Activated CD4-positive, alpha-beta memory T cell treated with anti-CD3 and anti-CD28 coated beads for 36 hours (primary cell): ENCODE measurements at regions not wholly inside any gene's neighbourhood (a gene's known extent, or its start where the extent isn't known, plus 50 kb on each side); places are given as distances from the start of the nearest gene placed in this dataset.

Experiments
- CTCF ChIA-PET: fragments of 350-600 bp; sonication (Branson Sonifier 250); formaldehyde crosslinking; loops from one replicate; lab custom pipeline; 2021; ENCODE audit warnings: antibody characterized with exemption, inconsistent platforms; lab: Charles Lee
- POLR2A ChIA-PET: fragments of 350-600 bp; sonication (Branson Sonifier 250); formaldehyde crosslinking; loops from one replicate; lab custom pipeline; 2021; ENCODE audit warnings: antibody characterized with exemption; lab: Charles Lee
- DNase-seq: peaks from one replicate; pipeline ENCODE4 v3.0.0-alpha.2; 2020
- H3K27ac Mint-ChIP-seq: one replicate; pipeline ENCODE4 v1.8.0; 2021; ENCODE audit warnings: mixed read lengths
- H3K27me3 Mint-ChIP-seq: one replicate; pipeline ENCODE4 v1.8.0; 2021; ENCODE audit warnings: mixed read lengths
- H3K36me3 Mint-ChIP-seq: one replicate; pipeline ENCODE4 v1.8.0; 2021; ENCODE audit warnings: mixed read lengths
- H3K4me1 Mint-ChIP-seq: one replicate; pipeline ENCODE4 v1.8.0; 2021; ENCODE audit warnings: low read depth, mixed read lengths
- H3K4me3 Mint-ChIP-seq: one replicate; pipeline ENCODE4 v1.8.0; 2021; ENCODE audit warnings: mild to moderate bottlenecking, mixed read lengths
- H3K9me3 Mint-ChIP-seq: one replicate; pipeline ENCODE4 v1.8.0; 2021; ENCODE audit warnings: mixed read lengths
- intact Hi-C: fragments of 100-400 bp; cut with micrococcal nuclease; formaldehyde crosslinking; loops from one replicate; pipeline ENCODE4 v1.15.1; 2023

- ChIA-PET CTCF (no interaction called here), POLR2A (no interaction called here)
- DNase-seq = no peak
- Mint-ChIP-seq H3K27me3 (no peaks in the 10 kb centered on the region), H3K4me3 (no peak overlapping the region), H3K4me1 (no peaks in the 10 kb centered on the region), H3K36me3 (no peaks in the 10 kb centered on the region), H3K27ac (no peak overlapping the region), H3K9me3 (peaks cover 11% of the 10 kb centered on the region)
- intact Hi-C loops = no loop called here
Measured at GRCh38 chr9:106309925-106310324, 553.0 kb upstream of the ZNF462 start.

DNA sequence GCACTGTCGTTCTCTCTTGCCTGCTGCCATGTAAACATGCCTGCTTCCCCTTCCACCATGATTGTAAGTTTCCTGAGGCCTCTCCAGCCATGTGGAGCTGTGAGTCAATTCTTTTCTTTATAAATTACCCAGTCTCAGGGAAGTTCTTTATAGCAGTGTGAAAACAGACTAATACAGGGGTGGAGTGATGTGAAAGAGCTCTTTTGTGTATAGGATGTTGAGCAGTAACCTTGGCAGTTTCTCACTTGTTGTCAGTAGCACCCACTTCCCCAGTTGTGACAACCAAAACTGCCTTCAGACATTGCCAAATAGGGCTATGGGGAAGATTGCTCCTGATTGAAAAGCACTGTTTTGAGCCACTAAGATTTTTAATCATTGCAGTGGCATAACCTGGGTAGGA lies 552.2 kb upstream of the ZNF462 start:
- no peaks in the 10 kb centered on the region for H3K4me1 Mint-ChIP-seq
- no peaks in the 10 kb centered on the region for H3K27me3 Mint-ChIP-seq
- no peak overlapping the region for H3K27ac Mint-ChIP-seq
- intact Hi-C loops = no loop called here
- POLR2A ChIA-PET = no interaction called here
- CTCF ChIA-PET = no interaction called here
- DNase-seq = no peak
- no peak overlapping the region for H3K4me3 Mint-ChIP-seq
- no peaks in the 10 kb centered on the region for H3K36me3 Mint-ChIP-seq
- peaks cover 9% of the 10 kb centered on the region for H3K9me3 Mint-ChIP-seq

- intact Hi-C loops = no loop called here
- ChIA-PET POLR2A (no interaction called here), CTCF (no interaction called here)
- Mint-ChIP-seq H3K4me1 (no peaks in the 10 kb centered on the region), H3K27ac (no peak overlapping the region), H3K36me3 (no peaks in the 10 kb centered on the region), H3K27me3 (no peaks in the 10 kb centered on the region), H3K9me3 (peaks cover 5% of the 10 kb centered on the region), H3K4me3 (no peak overlapping the region)
- no peak for DNase-seq
Measured at GRCh38 chr9:106312906-106313305, 550.1 kb upstream of the ZNF462 start.

DNA sequence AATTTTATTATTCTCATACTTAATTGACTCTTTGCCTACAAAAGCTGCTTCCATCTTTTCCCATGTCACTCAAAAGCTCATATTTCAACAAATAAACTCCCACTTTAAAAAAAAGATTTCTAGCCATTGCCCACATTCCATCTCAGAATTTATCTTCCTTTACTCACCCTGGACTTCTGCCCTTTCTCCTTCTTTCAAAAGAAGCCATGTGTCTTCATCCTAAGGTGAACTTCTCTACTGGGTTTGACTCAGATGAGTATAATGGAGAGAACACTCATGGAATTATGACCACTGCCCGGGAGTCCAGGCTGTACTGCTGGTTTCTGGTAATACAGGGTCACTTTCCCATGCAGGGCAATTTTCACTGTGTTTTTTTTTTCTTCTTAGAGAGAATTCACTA lies 548.5 kb upstream of the ZNF462 start:
- ChIA-PET CTCF (no interaction called here), POLR2A (no interaction called here)
- H3K27ac Mint-ChIP-seq = no peak overlapping the region
- H3K4me3 Mint-ChIP-seq = no peak overlapping the region
- DNase-seq = no peak
- no peaks in the 10 kb centered on the region for H3K27me3 Mint-ChIP-seq
- H3K9me3 Mint-ChIP-seq = peaks cover 8% of the 10 kb centered on the region
- intact Hi-C loops = no loop called here
- H3K4me1 Mint-ChIP-seq = no peaks in the 10 kb centered on the region
- H3K36me3 Mint-ChIP-seq = no peaks in the 10 kb centered on the region

DNA sequence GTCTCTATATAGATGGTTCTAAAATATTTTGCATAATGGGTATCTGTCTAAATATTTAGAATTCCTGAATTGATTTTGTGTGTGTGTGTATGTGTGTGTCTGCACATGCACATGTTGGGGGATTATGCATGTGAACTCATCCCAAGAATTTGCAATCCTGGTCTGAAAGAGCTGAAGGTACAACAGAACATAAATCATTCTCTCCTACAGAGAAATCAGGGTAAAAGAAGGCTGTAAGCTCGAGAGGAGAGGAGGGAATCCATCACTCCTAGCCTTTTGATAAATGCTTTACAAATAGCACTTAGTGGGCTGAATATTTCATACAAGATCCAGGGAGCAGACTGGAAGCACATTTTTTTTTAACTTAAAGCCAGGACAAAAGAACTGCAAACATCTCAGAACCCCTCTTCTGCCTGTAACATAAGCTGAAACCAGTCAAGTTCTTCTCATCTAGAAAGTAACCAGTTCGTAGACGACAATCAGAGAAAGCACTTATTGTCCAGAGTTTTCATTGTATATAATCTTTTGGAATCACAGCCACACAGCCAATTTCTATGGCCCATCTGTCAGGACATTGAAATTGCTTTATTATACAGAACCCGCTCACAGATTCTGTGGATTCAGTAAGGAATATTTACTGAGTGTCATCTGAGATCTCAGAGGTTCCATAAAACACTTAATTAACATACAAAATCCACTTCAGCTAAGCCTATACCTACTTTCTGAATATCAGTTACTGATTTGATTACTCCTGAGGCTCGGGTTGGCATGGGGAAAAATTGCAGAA lies 541.4 kb upstream of the ZNF462 start:
- POLR2A ChIA-PET = no interaction called here
- intact Hi-C loops = no loop called here
- H3K4me3 Mint-ChIP-seq = no peak overlapping the region

DNA sequence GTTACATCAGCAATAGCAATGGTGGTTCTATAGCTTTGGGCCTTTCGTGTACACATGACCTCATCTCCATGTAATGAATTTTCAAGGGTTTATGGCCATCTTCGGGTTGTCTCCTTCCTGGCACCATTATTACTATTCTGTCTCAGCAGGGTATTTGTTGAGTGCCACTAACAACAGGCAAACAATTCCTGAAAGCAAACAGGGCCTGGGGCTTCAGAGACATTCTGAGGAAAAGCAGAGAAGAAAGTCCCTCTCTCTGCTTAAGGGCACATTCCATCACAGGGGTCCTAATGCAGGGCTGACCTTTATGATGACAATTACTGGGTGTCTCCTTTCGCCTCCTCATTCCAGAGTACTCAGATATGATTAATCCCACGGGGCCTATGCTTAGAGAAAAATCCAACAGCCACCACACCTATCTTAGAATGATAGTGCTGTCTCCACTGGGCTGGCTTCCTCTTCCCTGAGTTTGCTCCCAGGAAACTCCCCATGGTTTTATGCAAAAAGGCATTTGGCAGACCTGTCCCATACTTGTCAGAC lies 540.2 kb upstream of the ZNF462 start:
- no peak overlapping the region for H3K27ac Mint-ChIP-seq

More for the DNA sequence above, 541.4 kb upstream of the ZNF462 start:
- Mint-ChIP-seq H3K27me3 (no peaks in the 10 kb centered on the region), H3K9me3 (peaks cover 18% of the 10 kb centered on the region), H3K27ac (no peak overlapping the region), H3K36me3 (no peaks in the 10 kb centered on the region), H3K4me1 (no peaks in the 10 kb centered on the region)
- CTCF ChIA-PET = no interaction called here
- DNase-seq = no peak

GRCh38 chr9:106324053-106324585 lies 538.8 kb upstream of the ZNF462 start:
- intact Hi-C loops = no loop called here
- ChIA-PET POLR2A (no interaction called here), CTCF (no interaction called here)
- H3K4me3 Mint-ChIP-seq = no peak overlapping the region
- H3K27ac Mint-ChIP-seq = no peak overlapping the region
- H3K36me3 Mint-ChIP-seq = no peaks in the 10 kb centered on the region
- peaks cover 19% of the 10 kb centered on the region for H3K9me3 Mint-ChIP-seq
- no peaks in the 10 kb centered on the region for H3K27me3 Mint-ChIP-seq
- DNase-seq = no peak
- no peaks in the 10 kb centered on the region for H3K4me1 Mint-ChIP-seq

More for the DNA sequence above, 540.2 kb upstream of the ZNF462 start:
- no peaks in the 10 kb centered on the region for H3K27me3 Mint-ChIP-seq
- no peaks in the 10 kb centered on the region for H3K36me3 Mint-ChIP-seq
- ChIA-PET POLR2A (no interaction called here), CTCF (no interaction called here)
- H3K4me3 Mint-ChIP-seq = no peak overlapping the region
- no peaks in the 10 kb centered on the region for H3K4me1 Mint-ChIP-seq
- DNase-seq = no peak
- intact Hi-C loops = no loop called here
- peaks cover 20% of the 10 kb centered on the region for H3K9me3 Mint-ChIP-seq

GRCh38 chr9:106324591-106325280 lies 538.2 kb upstream of the ZNF462 start:
- Mint-ChIP-seq H3K27ac (no peak overlapping the region), H3K9me3 (peaks cover 18% of the 10 kb centered on the region), H3K4me3 (no peak overlapping the region), H3K36me3 (no peaks in the 10 kb centered on the region), H3K27me3 (no peaks in the 10 kb centered on the region), H3K4me1 (no peaks in the 10 kb centered on the region)
- no peak for DNase-seq
- POLR2A ChIA-PET = no interaction called here
- intact Hi-C loops = no loop called here
- CTCF ChIA-PET = no interaction called here

DNA sequence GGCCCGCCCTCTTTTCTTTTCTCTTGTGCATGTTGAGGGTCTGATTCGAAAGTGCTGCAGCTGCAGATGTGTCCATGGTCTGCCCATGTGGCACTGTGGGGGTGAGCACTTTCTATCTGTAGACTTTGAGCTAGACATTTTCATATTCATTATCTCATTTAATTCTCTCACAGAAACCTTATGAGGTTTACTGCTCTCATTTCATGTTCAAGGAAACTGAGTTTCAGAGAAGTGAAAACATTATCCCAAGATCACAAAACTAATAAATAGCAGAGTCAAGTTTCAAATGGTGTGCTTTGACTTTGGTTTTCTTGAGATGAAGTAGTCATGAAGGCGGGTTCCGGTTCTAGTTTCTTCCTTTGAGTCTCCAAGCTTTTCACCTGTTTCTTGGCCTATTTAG lies 536.5 kb upstream of the ZNF462 start:
- ChIA-PET POLR2A (no interaction called here), CTCF (no interaction called here)
- no peak overlapping the region for H3K4me3 Mint-ChIP-seq
- no peak for DNase-seq
- no peaks in the 10 kb centered on the region for H3K4me1 Mint-ChIP-seq
- intact Hi-C loops = no loop called here
- H3K27ac Mint-ChIP-seq = no peak overlapping the region
- H3K9me3 Mint-ChIP-seq = peaks cover 18% of the 10 kb centered on the region
- no peaks in the 10 kb centered on the region for H3K36me3 Mint-ChIP-seq
- no peaks in the 10 kb centered on the region for H3K27me3 Mint-ChIP-seq

GRCh38 chr9:106333481-106333880 lies 529.5 kb upstream of the ZNF462 start:
- Mint-ChIP-seq H3K4me3 (no peak overlapping the region), H3K36me3 (no peaks in the 10 kb centered on the region), H3K27ac (no peak overlapping the region), H3K4me1 (no peaks in the 10 kb centered on the region), H3K9me3 (peaks cover 19% of the 10 kb centered on the region), H3K27me3 (no peaks in the 10 kb centered on the region)
- POLR2A ChIA-PET = no interaction called here
- intact Hi-C loops = no loop called here
- CTCF ChIA-PET = no interaction called here
- no peak for DNase-seq

DNA sequence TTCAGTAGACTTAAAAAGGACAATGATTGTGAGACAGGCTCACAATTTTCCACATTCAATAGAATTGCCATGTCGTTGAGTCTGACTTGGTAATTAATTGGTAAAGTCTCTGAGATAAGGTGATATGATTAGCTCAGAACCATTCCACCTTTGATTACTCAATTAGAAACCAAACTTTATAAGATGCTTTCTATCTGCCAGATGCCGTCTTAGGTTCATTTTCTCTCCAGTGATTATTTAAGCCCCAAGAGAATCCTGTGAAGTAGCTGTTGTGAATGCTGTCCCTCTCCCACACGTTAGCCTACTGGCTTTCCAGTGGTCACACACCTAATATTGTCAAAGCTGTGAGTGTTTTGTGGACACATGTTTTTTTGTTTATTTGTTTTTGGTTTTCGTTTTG lies 528.9 kb upstream of the ZNF462 start:
- Mint-ChIP-seq H3K9me3 (peaks cover 20% of the 10 kb centered on the region), H3K27ac (no peak overlapping the region), H3K36me3 (no peaks in the 10 kb centered on the region), H3K27me3 (no peaks in the 10 kb centered on the region), H3K4me3 (no peak overlapping the region), H3K4me1 (no peaks in the 10 kb centered on the region)
- POLR2A ChIA-PET = no interaction called here
- intact Hi-C loops = no loop called here
- DNase-seq = no peak
- CTCF ChIA-PET = no interaction called here

- ChIA-PET POLR2A (no interaction called here), CTCF (no interaction called here)
- H3K36me3 Mint-ChIP-seq = no peaks in the 10 kb centered on the region
- no peak overlapping the region for H3K27ac Mint-ChIP-seq
- no peaks in the 10 kb centered on the region for H3K27me3 Mint-ChIP-seq
- no peak for DNase-seq
- peaks cover 20% of the 10 kb centered on the region for H3K9me3 Mint-ChIP-seq
- intact Hi-C loops = no loop called here
- no peak overlapping the region for H3K4me3 Mint-ChIP-seq
- no peaks in the 10 kb centered on the region for H3K4me1 Mint-ChIP-seq
Measured at GRCh38 chr9:106339882-106340281, 523.1 kb upstream of the ZNF462 start.
